HEK293 (cell line): ENCODE measurements at regions not wholly inside any gene's neighbourhood (a gene's known extent, or its start where the extent isn't known, plus 50 kb on each side); places are given as distances from the start of the nearest gene placed in this dataset.

Experiments used
- ZNF302 ChIP-seq: fragments of 450-650 bp; formaldehyde crosslinking; IDR thresholded peaks from 2 replicates; pipeline ENCODE4 v1.5.1; 2016; ENCODE audit warnings: missing biosample characterization, missing genetic modification characterization, low read depth
- ZNF510 ChIP-seq: fragments of 450-650 bp; formaldehyde crosslinking; IDR thresholded peaks from 2 replicates; pipeline ENCODE4 v1.5.1; 2018; ENCODE audit warnings: mild to moderate bottlenecking, missing genetic modification characterization, missing biosample characterization; ENCODE audit not compliant: insufficient replicate concordance
- TF ChIP-seq, protein P1 (sequence below): fragments of 450-650 bp; formaldehyde crosslinking; IDR thresholded peaks from 2 replicates; pipeline ENCODE4 v1.5.1; 2016; ENCODE audit warnings: missing biosample characterization, missing genetic modification characterization
- TF ChIP-seq, protein P2 (sequence below): fragments of 450-650 bp; formaldehyde crosslinking; IDR thresholded peaks from 2 replicates; pipeline ENCODE4 v1.5.1; 2016; ENCODE audit warnings: missing biosample characterization, missing genetic modification characterization, low read depth
- TF ChIP-seq, protein P3 (sequence below): fragments of 450-650 bp; formaldehyde crosslinking; conservative IDR thresholded peaks from 2 replicates; pipeline ENCODE4 v1.5.1; 2016; ENCODE audit warnings: low read depth, missing biosample characterization, missing genetic modification characterization

DNA sequence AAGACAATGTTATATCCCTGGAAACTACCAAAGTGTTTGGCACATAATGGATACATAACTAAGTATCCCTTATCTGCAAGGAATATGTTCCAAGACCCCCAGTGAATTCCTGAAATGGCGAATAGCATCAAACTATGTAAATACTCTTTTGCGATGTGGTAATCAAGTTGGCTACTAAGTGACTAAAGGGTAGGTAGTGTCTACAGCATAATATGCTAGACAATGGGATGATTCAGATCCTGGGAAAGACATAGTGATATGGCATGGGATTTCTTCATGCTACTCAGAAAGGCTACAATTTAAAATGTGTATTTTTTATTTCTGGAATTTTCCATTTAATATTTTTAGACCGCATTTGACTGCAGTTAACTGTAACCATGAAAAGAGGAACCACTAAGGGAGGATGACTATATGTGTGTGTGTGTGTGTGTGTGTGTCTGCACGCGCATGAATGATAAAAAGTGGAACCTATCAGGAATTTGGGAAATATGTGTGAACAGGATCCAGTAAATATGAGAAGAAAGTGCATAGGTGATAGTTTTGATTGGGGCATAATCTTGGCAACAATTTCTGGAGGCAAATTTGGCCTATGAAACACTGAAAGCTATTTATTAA is 1899.9 kb downstream of the NCAM2 start:
- TF ChIP-seq, protein P1, sequence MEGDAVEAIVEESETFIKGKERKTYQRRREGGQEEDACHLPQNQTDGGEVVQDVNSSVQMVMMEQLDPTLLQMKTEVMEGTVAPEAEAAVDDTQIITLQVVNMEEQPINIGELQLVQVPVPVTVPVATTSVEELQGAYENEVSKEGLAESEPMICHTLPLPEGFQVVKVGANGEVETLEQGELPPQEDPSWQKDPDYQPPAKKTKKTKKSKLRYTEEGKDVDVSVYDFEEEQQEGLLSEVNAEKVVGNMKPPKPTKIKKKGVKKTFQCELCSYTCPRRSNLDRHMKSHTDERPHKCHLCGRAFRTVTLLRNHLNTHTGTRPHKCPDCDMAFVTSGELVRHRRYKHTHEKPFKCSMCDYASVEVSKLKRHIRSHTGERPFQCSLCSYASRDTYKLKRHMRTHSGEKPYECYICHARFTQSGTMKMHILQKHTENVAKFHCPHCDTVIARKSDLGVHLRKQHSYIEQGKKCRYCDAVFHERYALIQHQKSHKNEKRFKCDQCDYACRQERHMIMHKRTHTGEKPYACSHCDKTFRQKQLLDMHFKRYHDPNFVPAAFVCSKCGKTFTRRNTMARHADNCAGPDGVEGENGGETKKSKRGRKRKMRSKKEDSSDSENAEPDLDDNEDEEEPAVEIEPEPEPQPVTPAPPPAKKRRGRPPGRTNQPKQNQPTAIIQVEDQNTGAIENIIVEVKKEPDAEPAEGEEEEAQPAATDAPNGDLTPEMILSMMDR (tag by site-specific recombination): no peak
- TF ChIP-seq ZNF510 (tag by site-specific recombination) (no peak), ZNF302 (tag by site-specific recombination) (no peak)
- TF ChIP-seq, protein P2, sequence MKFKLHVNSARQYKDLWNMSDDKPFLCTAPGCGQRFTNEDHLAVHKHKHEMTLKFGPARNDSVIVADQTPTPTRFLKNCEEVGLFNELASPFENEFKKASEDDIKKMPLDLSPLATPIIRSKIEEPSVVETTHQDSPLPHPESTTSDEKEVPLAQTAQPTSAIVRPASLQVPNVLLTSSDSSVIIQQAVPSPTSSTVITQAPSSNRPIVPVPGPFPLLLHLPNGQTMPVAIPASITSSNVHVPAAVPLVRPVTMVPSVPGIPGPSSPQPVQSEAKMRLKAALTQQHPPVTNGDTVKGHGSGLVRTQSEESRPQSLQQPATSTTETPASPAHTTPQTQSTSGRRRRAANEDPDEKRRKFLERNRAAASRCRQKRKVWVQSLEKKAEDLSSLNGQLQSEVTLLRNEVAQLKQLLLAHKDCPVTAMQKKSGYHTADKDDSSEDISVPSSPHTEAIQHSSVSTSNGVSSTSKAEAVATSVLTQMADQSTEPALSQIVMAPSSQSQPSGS (tag by site-specific recombination): no peak
- TF ChIP-seq, protein P3, sequence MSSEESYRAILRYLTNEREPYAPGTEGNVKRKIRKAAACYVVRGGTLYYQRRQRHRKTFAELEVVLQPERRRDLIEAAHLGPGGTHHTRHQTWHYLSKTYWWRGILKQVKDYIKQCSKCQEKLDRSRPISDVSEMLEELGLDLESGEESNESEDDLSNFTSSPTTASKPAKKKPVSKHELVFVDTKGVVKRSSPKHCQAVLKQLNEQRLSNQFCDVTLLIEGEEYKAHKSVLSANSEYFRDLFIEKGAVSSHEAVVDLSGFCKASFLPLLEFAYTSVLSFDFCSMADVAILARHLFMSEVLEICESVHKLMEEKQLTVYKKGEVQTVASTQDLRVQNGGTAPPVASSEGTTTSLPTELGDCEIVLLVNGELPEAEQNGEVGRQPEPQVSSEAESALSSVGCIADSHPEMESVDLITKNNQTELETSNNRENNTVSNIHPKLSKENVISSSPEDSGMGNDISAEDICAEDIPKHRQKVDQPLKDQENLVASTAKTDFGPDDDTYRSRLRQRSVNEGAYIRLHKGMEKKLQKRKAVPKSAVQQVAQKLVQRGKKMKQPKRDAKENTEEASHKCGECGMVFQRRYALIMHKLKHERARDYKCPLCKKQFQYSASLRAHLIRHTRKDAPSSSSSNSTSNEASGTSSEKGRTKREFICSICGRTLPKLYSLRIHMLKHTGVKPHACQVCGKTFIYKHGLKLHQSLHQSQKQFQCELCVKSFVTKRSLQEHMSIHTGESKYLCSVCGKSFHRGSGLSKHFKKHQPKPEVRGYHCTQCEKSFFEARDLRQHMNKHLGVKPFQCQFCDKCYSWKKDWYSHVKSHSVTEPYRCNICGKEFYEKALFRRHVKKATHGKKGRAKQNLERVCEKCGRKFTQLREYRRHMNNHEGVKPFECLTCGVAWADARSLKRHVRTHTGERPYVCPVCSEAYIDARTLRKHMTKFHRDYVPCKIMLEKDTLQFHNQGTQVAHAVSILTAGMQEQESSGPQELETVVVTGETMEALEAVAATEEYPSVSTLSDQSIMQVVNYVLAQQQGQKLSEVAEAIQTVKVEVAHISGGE (tag by site-specific recombination): no peak
